ENCODE measurements at regions not wholly inside any gene's neighbourhood (a gene's known extent, or its start where the extent isn't known, plus 50 kb on each side); places are given as distances from the start of the nearest gene placed in this dataset.

GRCh38 chr2:37854676-37855282, 70.3 kb upstream of the RMDN2 start:
- no peaks in the 10 kb centered on the region for H3K9me3 ChIP-seq (ENCODE audit: low read depth, low read length)
- no peak overlapping the region for H3K4me2 ChIP-seq (ENCODE audit: insufficient read depth, low read length)
- H3K27ac ChIP-seq (ENCODE audit: low read depth, low read length) = no peak overlapping the region
- H2AFZ ChIP-seq (ENCODE audit: low read length) = no peak overlapping the region
- H3K79me2 ChIP-seq (ENCODE audit: insufficient read depth, low read length) = no peaks in the 10 kb centered on the region
- H3K27me3 ChIP-seq (ENCODE audit: insufficient read depth, low read length) = no peaks in the 10 kb centered on the region
- no peaks in the 10 kb centered on the region for H4K20me1 ChIP-seq (ENCODE audit: insufficient read depth, low read length)
- TF ChIP-seq CTCF (IDR thresholded peaks at IDR 0.05; ENCODE audit: extremely low read depth, low read depth, low read length) = no peak
- no peak overlapping the region for H3K4me3 ChIP-seq (ENCODE audit: insufficient read depth, low read length)
- no peaks in the 10 kb centered on the region for H3K36me3 ChIP-seq (ENCODE audit: insufficient read depth, low read length)
- H3K4me1 ChIP-seq (ENCODE audit: insufficient read depth, low read length) = peaks cover 44% of the 10 kb centered on the region
- DNase-seq (ENCODE audit: insufficient read length, low spot score, missing footprints) = peak; percentile 62

- H4K20me1 ChIP-seq (ENCODE audit: insufficient read depth, low read length) = no peaks in the 10 kb centered on the region
- H3K36me3 ChIP-seq (ENCODE audit: insufficient read depth, low read length) = no peaks in the 10 kb centered on the region
- TF ChIP-seq CTCF (IDR thresholded peaks at IDR 0.05; ENCODE audit: extremely low read depth, low read depth, low read length) = no peak
- H3K27ac ChIP-seq (ENCODE audit: low read depth, low read length) = no peak overlapping the region
- H3K4me3 ChIP-seq (ENCODE audit: insufficient read depth, low read length) = no peak overlapping the region
- no peaks in the 10 kb centered on the region for H3K27me3 ChIP-seq (ENCODE audit: insufficient read depth, low read length)
- peaks cover 44% of the 10 kb centered on the region for H3K4me1 ChIP-seq (ENCODE audit: insufficient read depth, low read length)
- H3K4me2 ChIP-seq (ENCODE audit: insufficient read depth, low read length) = peak overlapping the region; percentile 24
- H2AFZ ChIP-seq (ENCODE audit: low read length) = peak overlapping the region; percentile 66
- no peaks in the 10 kb centered on the region for H3K79me2 ChIP-seq (ENCODE audit: insufficient read depth, low read length)
- DNase-seq (ENCODE audit: insufficient read length, low spot score, missing footprints) = peak; percentile 55
- no peaks in the 10 kb centered on the region for H3K9me3 ChIP-seq (ENCODE audit: low read depth, low read length)
Observed at GRCh38 chr2:37855283-37856041, 69.6 kb upstream of the RMDN2 start.

GRCh38 chr2:37856101-37856751, 68.9 kb upstream of the RMDN2 start:
- no peak overlapping the region for H3K4me3 ChIP-seq (ENCODE audit: insufficient read depth, low read length)
- H2AFZ ChIP-seq (ENCODE audit: low read length) = peak overlapping the region; percentile 66
- H3K27ac ChIP-seq (ENCODE audit: low read depth, low read length) = no peak overlapping the region
- H3K27me3 ChIP-seq (ENCODE audit: insufficient read depth, low read length) = no peaks in the 10 kb centered on the region
- TF ChIP-seq CTCF (IDR thresholded peaks at IDR 0.05; ENCODE audit: extremely low read depth, low read depth, low read length) = no peak
- no peak overlapping the region for H3K4me2 ChIP-seq (ENCODE audit: insufficient read depth, low read length)
- DNase-seq (ENCODE audit: insufficient read length, low spot score, missing footprints) = peak; percentile 80
- peaks cover 44% of the 10 kb centered on the region for H3K4me1 ChIP-seq (ENCODE audit: insufficient read depth, low read length)
- no peaks in the 10 kb centered on the region for H4K20me1 ChIP-seq (ENCODE audit: insufficient read depth, low read length)
- H3K9me3 ChIP-seq (ENCODE audit: low read depth, low read length) = no peaks in the 10 kb centered on the region
- H3K79me2 ChIP-seq (ENCODE audit: insufficient read depth, low read length) = no peaks in the 10 kb centered on the region
- no peaks in the 10 kb centered on the region for H3K36me3 ChIP-seq (ENCODE audit: insufficient read depth, low read length)
